Mucosa of stomach (tissue), 1 donor: ENCODE measurements at regions not wholly inside any gene's neighbourhood (a gene's known extent, or its start where the extent isn't known, plus 50 kb on each side); places are given as distances from the start of the nearest gene placed in this dataset.
"Not testable (repeated sequence)": the region's sequence is repeated elsewhere in the genome, so short reads cannot be mapped to it uniquely, and the experiment has no call there.

Experiments
- H3K27me3 ChIP-seq: one replicate; pipeline ENCODE4 v1.7.0; 2013; ENCODE audit warnings: mild to moderate bottlenecking, low read length; ENCODE audit not compliant: control insufficient read depth, insufficient read depth
- H3K36me3 ChIP-seq: one replicate; pipeline ENCODE4 v1.7.0; 2013; ENCODE audit warnings: low read length; ENCODE audit not compliant: control insufficient read depth, insufficient read depth
- H3K4me1 ChIP-seq: one replicate; pipeline ENCODE4 v1.7.0; 2013; ENCODE audit warnings: mild to moderate bottlenecking, low read length; ENCODE audit not compliant: control insufficient read depth, insufficient read depth
- H3K4me3 ChIP-seq: one replicate; pipeline ENCODE4 v1.7.0; 2013; ENCODE audit warnings: low read length
- H3K9ac ChIP-seq: one replicate; pipeline ENCODE4 v1.7.0; 2013; ENCODE audit warnings: mild to moderate bottlenecking, low read length, moderate library complexity
- H3K9me3 ChIP-seq: one replicate; pipeline ENCODE4 v1.7.0; 2013; ENCODE audit warnings: mild to moderate bottlenecking, low read length, moderate library complexity; ENCODE audit not compliant: control insufficient read depth
- donor health status: Pancreatic carcinoma.

DNA sequence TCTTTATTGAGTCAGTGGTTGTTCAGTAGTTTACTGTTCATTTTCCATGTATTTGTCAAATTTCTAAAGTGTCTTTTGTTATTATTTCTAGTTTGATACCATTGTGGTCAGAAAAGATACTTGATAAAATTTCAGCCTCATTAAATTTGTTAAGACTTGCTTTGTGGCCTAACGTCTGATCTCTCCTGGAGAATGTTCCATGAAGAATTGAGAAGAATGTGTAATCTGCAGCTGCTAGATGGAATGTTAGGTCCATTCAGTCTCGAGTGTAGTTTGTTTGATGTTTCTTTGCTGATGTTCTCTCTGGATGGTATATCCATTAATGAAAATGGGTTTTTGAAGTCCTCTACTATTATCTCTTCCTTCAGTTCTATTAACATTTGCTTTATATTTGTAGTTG is 394.7 kb upstream of the ANO5 start:
- Histone ChIP-seq H3K36me3 (no peaks in the 10 kb centered on the region), H3K27me3 (no peaks in the 10 kb centered on the region), H3K9me3 (no peaks in the 10 kb centered on the region), H3K4me3 (no peak overlapping the region), H3K9ac (no peak overlapping the region), H3K4me1 (no peaks in the 10 kb centered on the region)

DNA sequence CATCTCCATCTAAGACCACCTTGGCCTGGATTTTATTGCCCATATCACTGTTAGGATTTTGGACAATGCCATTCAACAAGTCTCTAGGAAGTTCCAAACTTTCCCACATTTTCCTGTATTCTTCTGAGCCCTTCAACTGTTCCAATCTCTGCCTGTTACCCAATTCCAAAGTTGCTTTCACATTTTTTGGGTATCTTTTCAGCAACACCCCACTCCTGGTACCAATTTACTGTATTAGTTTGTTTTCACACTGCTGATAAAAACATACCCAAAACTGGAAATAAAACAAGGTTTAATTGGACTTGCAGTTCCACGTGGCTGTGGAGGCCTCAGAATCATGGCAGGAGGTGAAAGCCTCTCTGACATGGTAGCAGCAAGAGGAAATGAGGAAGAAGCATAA is 388.4 kb upstream of the ANO5 start:
- not testable (repeated sequence) for H3K4me3 ChIP-seq, H3K9ac ChIP-seq, H3K4me1 ChIP-seq

DNA sequence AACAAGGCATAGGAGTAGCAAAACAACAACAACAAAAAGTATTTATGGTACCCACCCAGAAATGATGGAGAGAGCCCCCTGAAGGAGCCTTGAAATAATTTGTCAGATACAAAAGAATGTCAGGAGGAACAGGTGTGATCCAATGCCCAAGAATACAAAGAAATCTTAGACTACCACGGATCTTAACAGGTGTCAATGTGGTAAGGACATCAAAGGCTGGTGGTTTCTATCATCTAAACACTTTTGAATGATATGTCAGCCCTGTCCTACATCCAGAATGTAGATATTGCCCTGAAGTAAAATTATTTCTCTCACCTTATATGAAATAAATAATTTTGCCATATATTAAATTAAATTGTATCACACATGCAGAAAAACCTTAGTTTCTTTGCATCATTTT is 386.4 kb upstream of the ANO5 start:
- no peaks in the 10 kb centered on the region for H3K4me1 ChIP-seq
- no peaks in the 10 kb centered on the region for H3K9me3 ChIP-seq
- no peaks in the 10 kb centered on the region for H3K27me3 ChIP-seq
- no peak overlapping the region for H3K9ac ChIP-seq
- no peaks in the 10 kb centered on the region for H3K36me3 ChIP-seq
- no peak overlapping the region for H3K4me3 ChIP-seq

More for the DNA sequence above, 388.4 kb upstream of the ANO5 start:
- not testable (repeated sequence) for H3K36me3 ChIP-seq, H3K27me3 ChIP-seq, H3K9me3 ChIP-seq

DNA sequence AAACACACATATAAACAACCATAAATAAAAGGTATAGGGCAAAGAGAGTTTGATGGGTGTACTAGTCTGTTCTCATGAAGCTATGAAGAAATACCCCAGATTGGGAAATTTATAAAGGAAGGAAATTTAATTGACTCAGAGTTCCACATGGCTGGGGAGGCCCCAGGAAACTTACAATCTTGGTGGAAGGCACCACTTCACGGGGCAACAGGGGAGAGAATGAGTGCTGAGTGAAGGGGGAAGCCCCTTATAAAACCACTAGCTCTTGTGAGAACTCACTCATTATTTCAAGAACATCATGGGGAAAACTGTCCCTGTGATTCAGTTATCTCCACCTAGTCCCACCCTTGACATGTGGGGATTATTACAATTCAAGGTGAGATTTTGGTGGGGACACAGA is 385.9 kb upstream of the ANO5 start:
- H3K4me1 ChIP-seq = no peaks in the 10 kb centered on the region
- H3K9ac ChIP-seq = no peak overlapping the region
- H3K9me3 ChIP-seq = no peaks in the 10 kb centered on the region
- H3K27me3 ChIP-seq = no peaks in the 10 kb centered on the region
- H3K4me3 ChIP-seq = no peak overlapping the region
- no peaks in the 10 kb centered on the region for H3K36me3 ChIP-seq

DNA sequence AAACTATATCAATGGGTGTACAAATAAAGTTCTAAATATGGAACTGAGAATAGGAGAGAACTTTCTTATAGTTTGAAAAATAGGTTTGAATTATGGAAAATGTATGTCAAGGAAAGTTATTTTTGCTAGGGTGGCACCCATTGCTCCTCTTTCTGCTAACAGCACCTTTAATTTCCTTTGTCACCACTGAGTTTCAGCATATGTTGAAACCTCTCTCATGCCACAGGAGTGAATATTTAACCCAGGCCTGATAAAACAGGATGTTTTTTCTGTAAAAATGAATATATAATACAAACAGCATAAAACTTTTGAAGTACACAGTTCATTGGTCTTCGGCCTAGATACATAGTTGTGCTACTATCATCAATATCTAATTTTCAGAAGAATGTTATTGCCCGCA is 385.5 kb upstream of the ANO5 start:
- Histone ChIP-seq H3K4me1 (no peaks in the 10 kb centered on the region), H3K9me3 (no peaks in the 10 kb centered on the region), H3K27me3 (no peaks in the 10 kb centered on the region), H3K36me3 (no peaks in the 10 kb centered on the region), H3K4me3 (no peak overlapping the region), H3K9ac (no peak overlapping the region)

DNA sequence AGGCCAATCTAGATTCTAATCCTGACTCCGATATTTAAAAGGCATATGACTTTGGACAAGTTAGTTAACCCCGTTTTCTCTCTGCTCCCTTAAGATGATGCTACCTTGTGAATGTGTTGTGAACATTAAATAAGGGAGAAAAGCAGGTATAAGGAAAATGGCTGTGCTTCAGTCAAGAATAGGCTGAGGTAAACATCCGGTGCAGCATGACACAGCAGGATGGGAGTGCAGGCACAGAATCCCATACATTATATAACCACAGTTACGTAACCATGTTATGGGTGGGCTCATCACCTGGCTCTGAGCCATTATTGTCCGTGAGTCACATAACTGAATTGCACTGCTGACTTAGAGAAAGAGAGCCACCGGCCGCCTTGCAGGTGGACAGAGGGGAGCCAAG is 382.2 kb upstream of the ANO5 start:
- Histone ChIP-seq H3K27me3 (no peaks in the 10 kb centered on the region), H3K9me3 (no peaks in the 10 kb centered on the region), H3K4me3 (no peak overlapping the region), H3K4me1 (no peaks in the 10 kb centered on the region), H3K36me3 (no peaks in the 10 kb centered on the region), H3K9ac (no peak overlapping the region)

DNA sequence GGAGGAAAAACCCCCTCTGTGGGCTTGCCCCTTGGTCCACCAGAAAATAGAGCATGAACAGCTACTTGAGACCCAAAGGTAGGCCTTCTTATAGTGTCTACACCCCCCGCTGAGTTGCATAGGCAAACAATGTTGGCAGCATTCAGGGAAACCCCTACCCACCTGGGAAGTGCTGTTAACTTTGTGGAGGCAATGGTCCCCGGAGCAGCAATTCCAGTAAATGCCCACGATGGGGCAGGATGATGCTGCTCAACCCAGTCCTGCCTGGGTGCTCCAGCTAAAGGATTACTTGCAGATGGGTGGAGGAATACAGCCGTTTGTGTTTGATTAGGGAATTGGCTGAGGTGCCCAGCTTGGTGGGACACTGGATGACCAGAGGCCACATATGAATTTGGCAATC is 381.3 kb upstream of the ANO5 start:
- H3K36me3 ChIP-seq = no peaks in the 10 kb centered on the region
- no peaks in the 10 kb centered on the region for H3K4me1 ChIP-seq
- no peak overlapping the region for H3K4me3 ChIP-seq
- no peaks in the 10 kb centered on the region for H3K9me3 ChIP-seq
- H3K27me3 ChIP-seq = no peaks in the 10 kb centered on the region
- no peak overlapping the region for H3K9ac ChIP-seq

DNA sequence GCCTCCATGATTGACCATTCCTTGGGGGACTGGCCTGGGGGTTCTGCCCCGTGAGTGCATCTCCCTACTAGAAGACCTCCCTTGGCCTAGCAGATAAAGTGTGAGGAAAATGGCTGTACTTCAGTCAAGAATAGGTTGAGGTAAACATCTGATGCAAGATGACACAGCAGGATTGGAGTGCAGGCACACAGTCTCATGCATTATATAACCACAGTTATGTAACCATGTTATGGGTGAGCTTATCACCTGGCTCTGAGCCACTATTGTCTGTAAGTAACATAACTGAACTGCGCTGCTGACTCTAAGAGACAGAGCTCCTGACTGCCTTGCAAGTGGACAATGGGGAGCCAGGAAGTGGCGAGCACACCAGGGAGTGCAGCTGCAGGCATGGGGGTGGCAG is 378.7 kb upstream of the ANO5 start:
- no peaks in the 10 kb centered on the region for H3K36me3 ChIP-seq
- H3K9ac ChIP-seq = no peak overlapping the region
- no peak overlapping the region for H3K4me3 ChIP-seq
- H3K4me1 ChIP-seq = no peaks in the 10 kb centered on the region
- H3K9me3 ChIP-seq = no peaks in the 10 kb centered on the region
- no peaks in the 10 kb centered on the region for H3K27me3 ChIP-seq

DNA sequence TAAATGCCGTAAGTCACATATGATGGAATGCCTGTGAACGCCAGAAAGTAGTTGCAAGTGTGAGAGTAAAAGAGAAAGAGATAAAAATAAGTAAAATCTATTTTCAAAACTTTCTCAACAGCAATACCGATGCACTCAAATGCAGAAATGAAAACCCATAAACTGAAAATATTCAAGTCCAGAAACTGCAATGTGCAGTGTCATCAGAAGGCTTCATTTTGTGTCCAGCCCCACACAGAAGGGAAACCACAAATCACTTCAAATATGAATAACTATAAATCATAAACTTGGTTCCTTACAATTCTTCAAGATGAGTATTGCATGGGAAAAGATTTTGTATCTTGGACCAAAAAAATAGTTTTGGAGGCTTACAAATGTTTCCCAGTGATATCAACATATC is 375.2 kb upstream of the ANO5 start:
- Histone ChIP-seq H3K4me1 (no peaks in the 10 kb centered on the region), H3K9ac (no peak overlapping the region), H3K27me3 (no peaks in the 10 kb centered on the region), H3K9me3 (no peaks in the 10 kb centered on the region), H3K36me3 (no peaks in the 10 kb centered on the region), H3K4me3 (no peak overlapping the region)

DNA sequence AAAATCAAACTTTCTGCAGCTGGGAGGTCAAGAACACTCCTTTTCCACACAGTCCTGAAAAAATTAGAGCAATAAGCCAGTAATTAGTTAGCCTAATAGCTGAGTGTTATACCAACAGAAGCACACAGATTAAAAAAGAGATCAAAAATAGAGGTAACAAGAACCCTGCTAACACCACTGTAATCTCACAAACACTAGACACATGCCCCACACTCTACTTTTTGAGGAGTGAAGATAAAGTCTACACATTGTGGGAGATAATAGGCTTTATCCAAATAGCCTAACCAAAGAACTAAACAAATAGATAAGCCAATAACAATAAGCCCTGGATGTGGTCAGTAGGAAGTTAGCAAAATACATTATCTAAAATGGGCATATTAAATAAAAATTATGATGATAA is 372.7 kb upstream of the ANO5 start:
- no peaks in the 10 kb centered on the region for H3K9me3 ChIP-seq

DNA sequence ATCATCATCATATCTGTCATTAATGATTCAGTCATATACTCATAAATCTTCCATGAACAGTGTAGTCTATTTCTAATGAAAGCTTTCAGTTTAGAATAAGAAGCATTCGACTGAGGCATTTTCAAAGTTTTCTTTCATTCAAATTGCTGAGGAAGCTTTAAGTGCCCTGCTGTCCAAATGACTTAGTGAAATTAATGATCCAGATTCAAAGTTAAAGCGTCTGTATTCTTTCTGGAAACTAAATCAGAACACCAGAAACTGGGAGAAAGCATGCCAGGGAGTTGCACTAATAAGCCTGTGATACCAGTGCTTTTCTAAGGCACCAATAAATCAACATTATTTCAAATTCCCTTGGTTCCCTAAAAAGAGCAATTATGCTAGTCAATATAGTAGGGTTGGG is 367.8 kb upstream of the ANO5 start:
- no peaks in the 10 kb centered on the region for H3K27me3 ChIP-seq
- no peaks in the 10 kb centered on the region for H3K9me3 ChIP-seq
- H3K4me3 ChIP-seq = no peak overlapping the region
- H3K4me1 ChIP-seq = no peaks in the 10 kb centered on the region
- H3K36me3 ChIP-seq = no peaks in the 10 kb centered on the region
- H3K9ac ChIP-seq = no peak overlapping the region

More for the DNA sequence above, 372.7 kb upstream of the ANO5 start:
- no peaks in the 10 kb centered on the region for H3K27me3 ChIP-seq
- no peak overlapping the region for H3K4me3 ChIP-seq
- H3K36me3 ChIP-seq = no peaks in the 10 kb centered on the region
- H3K4me1 ChIP-seq = no peaks in the 10 kb centered on the region
- no peak overlapping the region for H3K9ac ChIP-seq

DNA sequence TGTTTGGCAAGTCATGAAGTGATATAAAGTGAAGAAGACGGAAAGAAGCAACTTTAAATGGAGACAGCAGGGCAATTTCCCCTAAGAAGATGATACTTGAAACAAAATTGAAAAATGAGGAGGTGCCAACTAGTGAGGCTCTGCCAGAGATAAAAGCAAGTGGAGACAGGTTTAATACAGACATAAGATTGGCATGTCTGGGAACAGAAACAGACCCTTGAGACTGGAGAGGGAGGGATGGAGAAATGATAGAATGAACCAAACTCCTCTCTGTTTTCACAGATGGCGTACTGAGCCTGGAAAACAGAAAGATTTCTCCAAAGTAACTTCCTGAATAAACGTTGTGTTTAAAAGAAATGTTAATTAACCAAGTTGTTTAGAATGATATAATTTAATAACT is 354.5 kb upstream of the ANO5 start:
- Histone ChIP-seq H3K9me3 (no peaks in the 10 kb centered on the region), H3K9ac (no peak overlapping the region), H3K36me3 (no peaks in the 10 kb centered on the region), H3K4me3 (no peak overlapping the region), H3K27me3 (no peaks in the 10 kb centered on the region), H3K4me1 (no peaks in the 10 kb centered on the region)

DNA sequence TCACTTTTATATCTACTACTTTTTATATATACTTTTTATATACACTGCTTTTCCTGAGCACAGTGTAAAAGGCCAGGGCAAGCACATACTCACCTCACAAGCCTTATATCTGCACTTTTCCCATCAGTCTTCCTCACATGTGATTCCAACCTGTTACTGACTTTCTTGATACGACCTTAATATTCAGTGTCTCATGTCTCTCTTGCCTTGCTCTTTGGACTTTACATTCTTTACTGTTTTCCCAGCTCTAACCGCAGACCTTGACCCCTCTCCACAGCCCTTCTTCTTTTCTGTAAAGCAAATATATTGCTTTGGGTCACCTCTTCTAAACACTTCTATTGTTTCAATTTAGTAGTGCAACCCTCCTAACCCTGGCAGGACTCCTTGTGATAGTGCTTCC is 353.1 kb upstream of the ANO5 start:
- Histone ChIP-seq H3K9ac (no peak overlapping the region), H3K27me3 (no peaks in the 10 kb centered on the region), H3K4me1 (no peaks in the 10 kb centered on the region), H3K36me3 (no peaks in the 10 kb centered on the region), H3K9me3 (no peaks in the 10 kb centered on the region), H3K4me3 (no peak overlapping the region)
